Neutrophil (primary cell): ENCODE measurements at regions not wholly inside any gene's neighbourhood (a gene's known extent, or its start where the extent isn't known, plus 50 kb on each side); places are given as distances from the start of the nearest gene placed in this dataset.
"Not testable (repeated sequence)": the region's sequence is repeated elsewhere in the genome, so short reads cannot be mapped to it uniquely, and the experiment has no call there.

Experiments used
- H3K27ac ChIP-seq: fragments of 200-600 bp; sonication (generic); 2 replicates; pipeline ENCODE4 v1.5.1; 2016; ENCODE audit warnings: mild to moderate bottlenecking, moderate library complexity
- H3K27me3 ChIP-seq: fragments of 200-600 bp; sonication (generic); 2 replicates; pipeline ENCODE4 v1.6.0; 2016; ENCODE audit warnings: mild to moderate bottlenecking
- H3K36me3 ChIP-seq: fragments of 200-600 bp; sonication (generic); 2 replicates; pipeline ENCODE4 v1.5.1; 2017
- H3K4me1 ChIP-seq, 2 experiments: fragments of 200-600 bp in 1 of 2; sonication (generic) in 1 of 2; 1 replicate in 1 of 2; 2 replicates in 1 of 2; pipeline versions ENCODE4 v1.5.1 to v1.6.1; 2013 to 2016; ENCODE audit warnings: low read depth in 1 of 2, low read length in 1 of 2, mild to moderate bottlenecking in 1 of 2, moderate library complexity in 1 of 2; ENCODE audit not compliant: control insufficient read depth in 1 of 2, insufficient read depth in 1 of 2
- H3K4me3 ChIP-seq, 2 experiments: fragments of 200-600 bp in 1 of 2; sonication (generic) in 1 of 2; 1 replicate in 1 of 2; 2 replicates in 1 of 2; pipeline ENCODE4 v1.5.1; 2013 to 2016; ENCODE audit warnings: low read depth in 1 of 2, low read length in 1 of 2, mild to moderate bottlenecking in 1 of 2, moderate library complexity in 1 of 2
- H3K9me3 ChIP-seq: fragments of 200-600 bp; sonication (generic); 2 replicates; pipeline ENCODE4 v1.5.1; 2016
- CTCF ChIP-seq: fragments of 200-600 bp; sonication (generic); IDR thresholded peaks from 2 replicates; pipeline ENCODE4 v1.5.1; 2016; ENCODE audit warnings: antibody characterized with exemption

- H3K4me3 ChIP-seq: no peak overlapping the region
- H3K27ac ChIP-seq: no peak overlapping the region
- no peaks in the 10 kb centered on the region for H3K27me3 ChIP-seq
- TF ChIP-seq CTCF: no peak
- no peaks in the 10 kb centered on the region for H3K9me3 ChIP-seq
- no peaks in the 10 kb centered on the region for H3K36me3 ChIP-seq
- no peaks in the 10 kb centered on the region for H3K4me1 ChIP-seq
These were observed 301.8 kb upstream of the GADL1 start for GRCh38 chr3:31196261-31196660.

- no peaks in the 10 kb centered on the region for H3K27me3 ChIP-seq
- no peak overlapping the region for H3K4me3 ChIP-seq
- no peaks in the 10 kb centered on the region for H3K9me3 ChIP-seq
- H3K36me3 ChIP-seq: no peaks in the 10 kb centered on the region
- TF ChIP-seq CTCF: no peak
- no peaks in the 10 kb centered on the region for H3K4me1 ChIP-seq
- no peak overlapping the region for H3K27ac ChIP-seq
These were observed 302.5 kb upstream of the GADL1 start for GRCh38 chr3:31196881-31197364.

GRCh38 chr3:31197941-31198340 lies 303.5 kb upstream of the GADL1 start:
- no peak for TF ChIP-seq CTCF
- Histone ChIP-seq H3K9me3 (no peaks in the 10 kb centered on the region), H3K27ac (no peak overlapping the region), H3K4me3 (no peak overlapping the region), H3K36me3 (no peaks in the 10 kb centered on the region), H3K27me3 (no peaks in the 10 kb centered on the region), H3K4me1 (no peaks in the 10 kb centered on the region)

- Histone ChIP-seq H3K27me3 (no peaks in the 10 kb centered on the region), H3K4me3 (no peak overlapping the region), H3K4me1 (no peaks in the 10 kb centered on the region), H3K36me3 (no peaks in the 10 kb centered on the region), H3K27ac (no peak overlapping the region), H3K9me3 (no peaks in the 10 kb centered on the region)
- no peak for TF ChIP-seq CTCF
These were observed 304.4 kb upstream of the GADL1 start for GRCh38 chr3:31198890-31199289.

GRCh38 chr3:31203960-31204795 lies 309.7 kb upstream of the GADL1 start:
- H3K4me3 ChIP-seq: no peak overlapping the region
- H3K27ac ChIP-seq: no peak overlapping the region
- no peaks in the 10 kb centered on the region for H3K36me3 ChIP-seq
- no peaks in the 10 kb centered on the region for H3K4me1 ChIP-seq
- H3K27me3 ChIP-seq: no peaks in the 10 kb centered on the region
- no peak for TF ChIP-seq CTCF
- peaks cover 9% of the 10 kb centered on the region for H3K9me3 ChIP-seq

- H3K4me3 ChIP-seq, H3K27ac ChIP-seq, H3K9me3 ChIP-seq, H3K36me3 ChIP-seq, H3K4me1 ChIP-seq, H3K27me3 ChIP-seq: not testable (repeated sequence)
These were observed 310.3 kb upstream of the GADL1 start for GRCh38 chr3:31204796-31205056.
